Upper lobe of left lung (tissue), 4 donors: ENCODE measurements at regions not wholly inside any gene's neighbourhood (a gene's known extent, or its start where the extent isn't known, plus 50 kb on each side); places are given as distances from the start of the nearest gene placed in this dataset.

ENCODE experiments used
- POLR2A ChIP-seq, 4 donors: fragments of 450-650 bp; IDR thresholded peaks; one replicate each; pipeline ENCODE4 v1.5.1; 2016 to 2017; ENCODE audit warnings: antibody characterized with exemption in 4 of 4, mild to moderate bottlenecking in 2 of 4
- POLR2AphosphoS5 ChIP-seq, 2 donors: sonication (generic); formaldehyde crosslinking; IDR thresholded peaks; one replicate each; pipeline ENCODE4 v1.5.1; 2017; ENCODE audit warnings: antibody characterized with exemption in 2 of 2
- TF ChIP-seq, protein P1 (sequence below), 6 experiments: fragments of 450-650 bp in 4 of 6; fragments of 200-600 bp in 2 of 6; sonication (generic) in 2 of 6; IDR thresholded peaks; one replicate each; pipeline ENCODE4 v1.5.1; 2016 to 2019; ENCODE audit warnings: antibody characterized with exemption in 6 of 6

DNA sequence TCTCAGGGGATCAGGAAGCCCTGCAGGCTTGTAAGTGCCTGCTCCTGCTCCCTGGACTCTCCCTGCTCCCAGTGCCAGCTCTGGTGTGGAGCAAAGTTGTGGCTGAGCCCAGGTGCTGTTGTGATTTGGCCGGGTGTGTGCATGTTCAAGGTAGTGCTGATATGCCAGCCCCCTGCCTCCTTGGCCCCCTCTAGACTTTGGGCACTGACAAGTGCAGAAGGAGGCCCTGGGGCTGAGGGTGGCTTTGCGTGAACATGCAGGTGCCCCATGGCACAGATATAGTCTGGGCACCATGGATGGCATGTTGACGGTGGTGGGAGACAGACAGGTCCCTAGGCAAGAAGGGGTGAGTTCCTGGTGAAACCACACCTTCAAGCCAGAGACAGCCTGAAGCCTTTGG lies 441.6 kb upstream of the CDH8 start:
- TF ChIP-seq POLR2AphosphoS5 (IDR thresholded peaks at IDR 0.05): no peak
- TF ChIP-seq POLR2A (IDR thresholded peaks at IDR 0.05): no peak
- TF ChIP-seq, protein P1, sequence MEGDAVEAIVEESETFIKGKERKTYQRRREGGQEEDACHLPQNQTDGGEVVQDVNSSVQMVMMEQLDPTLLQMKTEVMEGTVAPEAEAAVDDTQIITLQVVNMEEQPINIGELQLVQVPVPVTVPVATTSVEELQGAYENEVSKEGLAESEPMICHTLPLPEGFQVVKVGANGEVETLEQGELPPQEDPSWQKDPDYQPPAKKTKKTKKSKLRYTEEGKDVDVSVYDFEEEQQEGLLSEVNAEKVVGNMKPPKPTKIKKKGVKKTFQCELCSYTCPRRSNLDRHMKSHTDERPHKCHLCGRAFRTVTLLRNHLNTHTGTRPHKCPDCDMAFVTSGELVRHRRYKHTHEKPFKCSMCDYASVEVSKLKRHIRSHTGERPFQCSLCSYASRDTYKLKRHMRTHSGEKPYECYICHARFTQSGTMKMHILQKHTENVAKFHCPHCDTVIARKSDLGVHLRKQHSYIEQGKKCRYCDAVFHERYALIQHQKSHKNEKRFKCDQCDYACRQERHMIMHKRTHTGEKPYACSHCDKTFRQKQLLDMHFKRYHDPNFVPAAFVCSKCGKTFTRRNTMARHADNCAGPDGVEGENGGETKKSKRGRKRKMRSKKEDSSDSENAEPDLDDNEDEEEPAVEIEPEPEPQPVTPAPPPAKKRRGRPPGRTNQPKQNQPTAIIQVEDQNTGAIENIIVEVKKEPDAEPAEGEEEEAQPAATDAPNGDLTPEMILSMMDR (IDR thresholded peaks at IDR 0.05): no peak
